Gastroesophageal sphincter (tissue), 3 donors: ENCODE measurements at regions not wholly inside any gene's neighbourhood (a gene's known extent, or its start where the extent isn't known, plus 50 kb on each side); places are given as distances from the start of the nearest gene placed in this dataset.

Source experiments
- CTCF ChIP-seq, 4 experiments: fragments of 200-600 bp in 2 of 4; fragments of 450-650 bp in 2 of 4; sonication (generic) in 1 of 4; IDR thresholded peaks; one replicate each; pipeline ENCODE4 v1.5.1; 2017 to 2019; ENCODE audit warnings: antibody characterized with exemption in 4 of 4, mild to moderate bottlenecking in 2 of 4, moderate library complexity in 2 of 4
- POLR2A ChIP-seq, 2 donors: fragments of 450-650 bp; IDR thresholded peaks; one replicate each; pipeline ENCODE4 v1.6.1; 2017; ENCODE audit warnings: antibody characterized with exemption in 2 of 2, mild to moderate bottlenecking in 2 of 2, moderate library complexity in 1 of 2

- TF ChIP-seq CTCF (IDR thresholded peaks at IDR 0.05) (no peak), POLR2A (IDR thresholded peaks at IDR 0.05) (no peak)
Observed at GRCh38 chr12:126684703-126685102, 1582.3 kb upstream of the TMEM132C start.
